ENCODE measurements at regions not wholly inside any gene's neighbourhood (a gene's known extent, or its start where the extent isn't known, plus 50 kb on each side); places are given as distances from the start of the nearest gene placed in this dataset. TPM values are rescaled to one million over a fixed set of nuclear protein-coding genes. Genes with fewer than 3 reads are reported as not detected.

- H3K27ac ChIP-seq (ENCODE audit: low read depth in 1 of 2, low read length in 2 of 2), result no peak overlapping the region
- H3K4me2 ChIP-seq (replicated peaks; ENCODE audit: extremely low read depth, low read length, poor library complexity, severe bottlenecking), result no peak overlapping the region
- TF ChIP-seq CTCF (IDR thresholded peaks at IDR 0.05), result no peak
- no peak overlapping the region for H2AFZ ChIP-seq (ENCODE audit: insufficient read depth, low read depth, low read length, poor library complexity, severe bottlenecking)
- H3K27me3 Mint-ChIP-seq (ENCODE audit: low read depth in 3 of 3), result peaks cover 2% of the 10 kb centered on the region in 3 donors
- no peaks in the 10 kb centered on the region for H3K4me1 Mint-ChIP-seq
- no peak for DNase-seq
- peaks cover 9 to 25% of the 10 kb centered on the region in 2 donors for H3K9me3 ChIP-seq (replicated peaks in 1 of 2; ENCODE audit: control insufficient read depth in 1 of 2, insufficient read depth in 1 of 2, low read length in 2 of 2)
- H3K4me3 ChIP-seq (replicated peaks in 1 of 3; ENCODE audit: low read depth in 2 of 3, low read length in 3 of 3), result no peak overlapping the region
- H3K36me3 Mint-ChIP-seq, result no peaks in the 10 kb centered on the region
- intact Hi-C loops (cut with micrococcal nuclease), result no loop called here
- no peaks in the 10 kb centered on the region for H3K36me3 ChIP-seq (replicated peaks in 1 of 2; ENCODE audit: control insufficient read depth in 1 of 2, insufficient read depth in 2 of 2, low read length in 2 of 2)
- no peak overlapping the region for H3K9ac ChIP-seq (ENCODE audit: insufficient read depth, low read length, poor library complexity, severe bottlenecking)
- H3K4me3 Mint-ChIP-seq, result no peak overlapping the region
- H3K27ac Mint-ChIP-seq, result no peak overlapping the region
- H3K79me2 ChIP-seq (ENCODE audit: insufficient read depth, low read length), result no peaks in the 10 kb centered on the region
- H3K9me3 Mint-ChIP-seq, result peaks cover 12 to 28% (median 18%) of the 10 kb centered on the region in 7 donors
- H3K4me1 ChIP-seq (ENCODE audit: control insufficient read depth in 1 of 2, insufficient read depth in 2 of 2, low read length in 2 of 2), result no peaks in the 10 kb centered on the region
- WGBS (ENCODE audit: insufficient coverage), result no CpG with 5 or more reads among the region's 4 CpGs
- no peaks in the 10 kb centered on the region for H3K27me3 ChIP-seq (ENCODE audit: control insufficient read depth in 2 of 2, insufficient read depth in 2 of 2, low read length in 2 of 2)
- H4K20me1 ChIP-seq (ENCODE audit: insufficient read depth, low read length), result no peaks in the 10 kb centered on the region
These were observed 51.6 kb upstream of the C14orf180 start for GRCh38 chr14:104527857-104528459.

- H3K4me2 ChIP-seq (replicated peaks; ENCODE audit: extremely low read depth, low read length, poor library complexity, severe bottlenecking), result no peak overlapping the region
- no peaks in the 10 kb centered on the region for H3K27me3 ChIP-seq (ENCODE audit: control insufficient read depth in 2 of 2, insufficient read depth in 2 of 2, low read length in 2 of 2)
- no peak overlapping the region for H3K4me3 ChIP-seq (replicated peaks in 1 of 3; ENCODE audit: low read depth in 2 of 3, low read length in 3 of 3)
- peaks cover 9 to 25% of the 10 kb centered on the region in 2 donors for H3K9me3 ChIP-seq (replicated peaks in 1 of 2; ENCODE audit: control insufficient read depth in 1 of 2, insufficient read depth in 1 of 2, low read length in 2 of 2)
- no peaks in the 10 kb centered on the region for H3K36me3 ChIP-seq (replicated peaks in 1 of 2; ENCODE audit: control insufficient read depth in 1 of 2, insufficient read depth in 2 of 2, low read length in 2 of 2)
- no peaks in the 10 kb centered on the region for H3K79me2 ChIP-seq (ENCODE audit: insufficient read depth, low read length)
- no peak overlapping the region for H3K4me3 Mint-ChIP-seq
- H2AFZ ChIP-seq (ENCODE audit: insufficient read depth, low read depth, low read length, poor library complexity, severe bottlenecking), result no peak overlapping the region
- intact Hi-C loops (cut with micrococcal nuclease), result no loop called here
- no peak for TF ChIP-seq CTCF (IDR thresholded peaks at IDR 0.05)
- no peak overlapping the region for H3K9ac ChIP-seq (ENCODE audit: insufficient read depth, low read length, poor library complexity, severe bottlenecking)
- H3K4me1 Mint-ChIP-seq, result no peaks in the 10 kb centered on the region
- H4K20me1 ChIP-seq (ENCODE audit: insufficient read depth, low read length), result no peaks in the 10 kb centered on the region
- H3K36me3 Mint-ChIP-seq, result no peaks in the 10 kb centered on the region
- no peak overlapping the region for H3K27ac Mint-ChIP-seq
- no peaks in the 10 kb centered on the region for H3K4me1 ChIP-seq (ENCODE audit: control insufficient read depth in 1 of 2, insufficient read depth in 2 of 2, low read length in 2 of 2)
- H3K27me3 Mint-ChIP-seq (ENCODE audit: low read depth in 3 of 3), result peaks cover 2% of the 10 kb centered on the region in 3 donors
- H3K9me3 Mint-ChIP-seq, result peaks cover 12 to 26% (median 18%) of the 10 kb centered on the region in 7 donors
- H3K27ac ChIP-seq (ENCODE audit: low read depth in 1 of 2, low read length in 2 of 2), result no peak overlapping the region
- WGBS (ENCODE audit: insufficient coverage), result 94% methylated on average over 7 of the region's 7 CpGs
- no peak for DNase-seq
These were observed 51.1 kb upstream of the C14orf180 start for GRCh38 chr14:104528496-104528895.

Small RNA genes lying in the stretch of these regions (small RNA-seq; reads per million reads assigned to genes)
- gene RNU6-684P (ENCODE audit: insufficient read length, low read depth), result not detected

Measured in CD14-positive monocyte (primary cell).